GM23248 (cell line): ENCODE measurements at regions not wholly inside any gene's neighbourhood (a gene's known extent, or its start where the extent isn't known, plus 50 kb on each side); places are given as distances from the start of the nearest gene placed in this dataset.
"Not testable (repeated sequence)": the region's sequence is repeated elsewhere in the genome, so short reads cannot be mapped to it uniquely, and the experiment has no call there.

Experiments used
- EZH2 ChIP-seq: fragments of 200-600 bp; sonication (generic); IDR thresholded peaks from 2 replicates; pipeline ENCODE4 v1.6.1; 2018; ENCODE audit warnings: antibody characterized with exemption, mild to moderate bottlenecking; ENCODE audit not compliant: insufficient read depth, poor library complexity, severe bottlenecking
- EZH2phosphoT487 ChIP-seq: fragments of 200-600 bp; sonication (generic); IDR thresholded peaks from 2 replicates; pipeline ENCODE4 v1.6.1; 2018; ENCODE audit warnings: antibody characterized with exemption, moderate library complexity, mild to moderate bottlenecking, low read depth; ENCODE audit not compliant: insufficient read depth

- not testable (repeated sequence) for TF ChIP-seq EZH2phosphoT487, EZH2
Observed at GRCh38 chr13:21260561-21261290, 84.3 kb downstream of the MRPL57 start.
